SU-DHL-6 (cell line): ENCODE measurements at regions not wholly inside any gene's neighbourhood (a gene's known extent, or its start where the extent isn't known, plus 50 kb on each side); places are given as distances from the start of the nearest gene placed in this dataset.

ENCODE experiments used
- CTCF ChIP-seq: fragments of 200-600 bp; sonication (generic); IDR thresholded peaks from one replicate; pipeline ENCODE4 v1.5.1; 2017; ENCODE audit warnings: antibody characterized with exemption, mild to moderate bottlenecking, low read length, moderate library complexity; ENCODE audit not compliant: insufficient read depth, poor library complexity, severe bottlenecking
- EZH2phosphoT487 ChIP-seq: fragments of 200-600 bp; sonication (generic), shearing (Covaris generic); conservative IDR thresholded peaks from 2 replicates; pipeline ENCODE4 v1.6.1; 2018; ENCODE audit warnings: mild to moderate bottlenecking, antibody characterized with exemption, low read length, moderate library complexity, mixed read lengths

GRCh38 chr7:53418834-53419482 is 383.5 kb downstream of the POM121L12 start:
- no peak for TF ChIP-seq CTCF
- TF ChIP-seq EZH2phosphoT487, result no peak
